A673 (cell line): ENCODE measurements at regions not wholly inside any gene's neighbourhood (a gene's known extent, or its start where the extent isn't known, plus 50 kb on each side); places are given as distances from the start of the nearest gene placed in this dataset.
"Not testable (repeated sequence)": the region's sequence is repeated elsewhere in the genome, so short reads cannot be mapped to it uniquely, and the experiment has no call there.

ENCODE experiments used
- BruUV-seq: library from RNA; stranded (reverse); fragments of 400-500 nt; replicated peaks from 2 replicates; lab custom pipeline; 2021; lab: Mats Ljungman, UMichigan
- CTCF ChIA-PET: fragments of 300-600 bp; sonication (Branson Sonifier 250); formaldehyde crosslinking; loops from one replicate; lab custom pipeline; 2022; ENCODE audit warnings: antibody characterized with exemption; lab: Charles Lee
- POLR2A ChIA-PET: fragments of 300-600 bp; sonication (Branson Sonifier 250); formaldehyde crosslinking; loops from one replicate; lab custom pipeline; 2022; ENCODE audit warnings: antibody characterized with exemption; ENCODE audit not compliant: low non-redundant PET; lab: Charles Lee
- DNase-seq: peaks from one replicate; pipeline ENCODE4 v3.0.0-alpha.2; 2015; ENCODE audit warnings: low spot score
- H3K27ac ChIP-seq: fragments of 200-600 bp; sonication (generic); 2 replicates; pipeline ENCODE4 v1.5.1; 2016; ENCODE audit warnings: mixed run types, low read depth, mild to moderate bottlenecking, mixed read lengths, antibody characterized with exemption, low read length; ENCODE audit not compliant: poor library complexity, severe bottlenecking
- H3K27me3 ChIP-seq: fragments of 200-600 bp; sonication (generic); replicated peaks from 2 replicates; pipeline ENCODE4 v1.6.1; 2017; ENCODE audit warnings: mixed run types, low read depth, mild to moderate bottlenecking, mixed read lengths, antibody characterized with exemption, low read length; ENCODE audit not compliant: insufficient read depth, poor library complexity
- H3K36me3 ChIP-seq: fragments of 200-600 bp; sonication (generic); 2 replicates; pipeline ENCODE4 v1.6.1; 2016; ENCODE audit warnings: mixed run types, mild to moderate bottlenecking, mixed read lengths, antibody characterized with exemption, low read length; ENCODE audit not compliant: insufficient read depth, poor library complexity, severe bottlenecking
- H3K4me1 ChIP-seq: fragments of 200-600 bp; sonication (generic); 2 replicates; pipeline ENCODE4 v1.6.1; 2017; ENCODE audit warnings: mixed run types, mild to moderate bottlenecking, mixed read lengths, antibody characterized with exemption, low read length; ENCODE audit not compliant: insufficient read depth, poor library complexity, severe bottlenecking
- H3K4me3 ChIP-seq: fragments of 200-600 bp; sonication (generic); 2 replicates; pipeline ENCODE4 v1.5.1; 2016; ENCODE audit warnings: low read depth, mixed run types, mild to moderate bottlenecking, mixed read lengths, low read length; ENCODE audit not compliant: poor library complexity, severe bottlenecking
- H3K9me3 ChIP-seq: fragments of 200-600 bp; sonication (generic); 2 replicates; pipeline ENCODE4 v1.6.1; 2016; ENCODE audit warnings: mixed run types, low read depth, mild to moderate bottlenecking, mixed read lengths, antibody characterized with exemption, low read length; ENCODE audit not compliant: poor library complexity, severe bottlenecking
- EZH2 ChIP-seq: fragments of 200-600 bp; sonication (generic); IDR thresholded peaks from 2 replicates; pipeline ENCODE4 v1.6.1; 2017; ENCODE audit warnings: borderline replicate concordance, low read depth, mild to moderate bottlenecking, mixed read lengths, antibody characterized with exemption, low read length; ENCODE audit not compliant: poor library complexity, severe bottlenecking
- intact Hi-C: fragments of 100-400 bp; cut with micrococcal nuclease; formaldehyde crosslinking; loops from one replicate; pipeline ENCODE4 v1.10.0; 2022; ENCODE audit not compliant: unreplicated experiment
- TF ChIP-seq, protein P1 (sequence below): fragments of 300-800, 200-600 bp; sonication (generic); conservative IDR thresholded peaks from 2 replicates; pipeline ENCODE4 v1.5.1; 2017; ENCODE audit warnings: low read depth, mild to moderate bottlenecking, antibody characterized with exemption, low read length, moderate library complexity, mixed read lengths

DNA sequence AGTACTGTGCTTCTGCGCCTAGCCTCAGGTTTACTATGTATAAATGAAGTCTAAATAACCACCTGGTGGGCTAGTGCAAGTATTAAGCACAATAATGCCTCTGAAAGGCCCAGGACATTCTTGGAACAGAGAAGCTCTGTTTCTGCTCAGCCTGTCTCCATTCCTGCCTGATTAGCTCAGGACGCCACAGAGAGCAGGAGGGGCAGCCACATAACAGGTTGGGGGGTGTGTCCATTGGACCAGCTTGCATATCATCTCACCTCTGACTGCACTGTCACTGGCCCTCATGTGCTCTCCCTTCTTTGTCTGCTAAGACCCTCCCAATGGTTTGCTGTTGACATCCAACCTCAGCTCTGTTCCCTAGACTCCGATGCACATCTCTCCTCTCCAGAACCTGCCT is 52.8 kb upstream of the IKZF1 start:
- no peak for TF ChIP-seq EZH2
- TF ChIP-seq, protein P1, sequence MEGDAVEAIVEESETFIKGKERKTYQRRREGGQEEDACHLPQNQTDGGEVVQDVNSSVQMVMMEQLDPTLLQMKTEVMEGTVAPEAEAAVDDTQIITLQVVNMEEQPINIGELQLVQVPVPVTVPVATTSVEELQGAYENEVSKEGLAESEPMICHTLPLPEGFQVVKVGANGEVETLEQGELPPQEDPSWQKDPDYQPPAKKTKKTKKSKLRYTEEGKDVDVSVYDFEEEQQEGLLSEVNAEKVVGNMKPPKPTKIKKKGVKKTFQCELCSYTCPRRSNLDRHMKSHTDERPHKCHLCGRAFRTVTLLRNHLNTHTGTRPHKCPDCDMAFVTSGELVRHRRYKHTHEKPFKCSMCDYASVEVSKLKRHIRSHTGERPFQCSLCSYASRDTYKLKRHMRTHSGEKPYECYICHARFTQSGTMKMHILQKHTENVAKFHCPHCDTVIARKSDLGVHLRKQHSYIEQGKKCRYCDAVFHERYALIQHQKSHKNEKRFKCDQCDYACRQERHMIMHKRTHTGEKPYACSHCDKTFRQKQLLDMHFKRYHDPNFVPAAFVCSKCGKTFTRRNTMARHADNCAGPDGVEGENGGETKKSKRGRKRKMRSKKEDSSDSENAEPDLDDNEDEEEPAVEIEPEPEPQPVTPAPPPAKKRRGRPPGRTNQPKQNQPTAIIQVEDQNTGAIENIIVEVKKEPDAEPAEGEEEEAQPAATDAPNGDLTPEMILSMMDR = no peak
- Histone ChIP-seq H3K4me1 (no peaks in the 10 kb centered on the region), H3K36me3 (no peaks in the 10 kb centered on the region), H3K9me3 (peaks cover 6% of the 10 kb centered on the region), H3K4me3 (no peak overlapping the region), H3K27ac (no peak overlapping the region), H3K27me3 (no peaks in the 10 kb centered on the region)
- POLR2A ChIA-PET = no interaction called here
- CTCF ChIA-PET = no interaction called here
- intact Hi-C loops = no loop called here
- BruUV-seq = no TSS peak
- DNase-seq = no peak

DNA sequence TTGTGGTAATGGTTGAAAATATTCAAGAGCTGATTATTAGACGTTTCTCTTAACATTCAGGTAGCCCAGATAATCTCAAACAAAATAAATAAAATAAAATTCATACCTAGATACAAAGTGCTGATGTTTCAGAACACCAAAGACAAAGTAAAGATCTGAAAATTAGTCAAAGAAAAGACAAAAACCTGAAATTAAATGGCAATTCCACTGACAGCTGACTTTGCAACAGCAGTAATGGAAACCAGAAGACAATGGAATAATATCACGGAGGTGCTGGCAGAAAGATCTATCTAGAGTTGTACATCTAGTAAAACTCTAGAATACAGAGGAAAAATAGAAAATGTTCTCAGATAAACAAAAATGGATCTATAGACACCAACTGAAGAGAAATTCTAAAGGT is 58.0 kb upstream of the IKZF1 start:
- H3K27me3 ChIP-seq = no peaks in the 10 kb centered on the region
- no peaks in the 10 kb centered on the region for H3K36me3 ChIP-seq
- no peaks in the 10 kb centered on the region for H3K4me1 ChIP-seq
- no peak overlapping the region for H3K4me3 ChIP-seq
- no TSS peak for BruUV-seq
- H3K27ac ChIP-seq = no peak overlapping the region
- DNase-seq = no peak
- TF ChIP-seq, protein P1 = no peak
- TF ChIP-seq EZH2 = no peak
- H3K9me3 ChIP-seq = peaks cover 16% of the 10 kb centered on the region
- CTCF ChIA-PET = no interaction called here
- POLR2A ChIA-PET = interaction anchor here (0.6 kb wide), 1 partner anchor 85 kb away, joined by 3 read pairs; no protein-coding TSS in a partner anchor
- intact Hi-C loops = no loop called here

GRCh38 chr7:50242111-50242510 is 62.4 kb upstream of the IKZF1 start:
- BruUV-seq, H3K27me3 ChIP-seq, H3K4me1 ChIP-seq, CTCF ChIA-PET, H3K4me3 ChIP-seq, DNase-seq, intact Hi-C loops, H3K27ac ChIP-seq, POLR2A ChIA-PET, H3K36me3 ChIP-seq: not testable (repeated sequence)
- peaks cover 17% of the 10 kb centered on the region for H3K9me3 ChIP-seq

DNA sequence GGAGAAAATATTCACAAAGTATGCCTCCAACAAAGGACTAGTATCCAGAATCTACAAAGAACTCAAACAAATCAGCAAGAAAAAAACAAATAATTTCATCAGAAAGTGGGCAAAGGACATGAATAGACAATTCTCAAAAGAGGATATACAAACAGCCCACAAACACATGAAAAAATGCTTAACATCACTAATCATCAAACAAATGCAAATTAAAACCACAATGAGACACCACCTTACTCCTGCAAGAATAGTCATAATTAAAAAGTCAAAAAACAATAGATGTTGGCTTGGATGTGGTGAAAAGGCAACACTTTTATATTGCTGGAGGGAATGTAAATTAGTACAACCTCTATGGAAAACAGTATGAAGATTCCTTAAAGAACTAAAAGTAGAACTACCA is 63.8 kb upstream of the IKZF1 start:
- H3K4me3 ChIP-seq, POLR2A ChIA-PET, BruUV-seq: not testable (repeated sequence)

More for the DNA sequence above, 63.8 kb upstream of the IKZF1 start:
- H3K36me3 ChIP-seq, CTCF ChIA-PET, H3K9me3 ChIP-seq, DNase-seq, H3K4me1 ChIP-seq, H3K27ac ChIP-seq, intact Hi-C loops, H3K27me3 ChIP-seq: not testable (repeated sequence)
